B cell (primary cell): ENCODE measurements at regions not wholly inside any gene's neighbourhood (a gene's known extent, or its start where the extent isn't known, plus 50 kb on each side); places are given as distances from the start of the nearest gene placed in this dataset.

Experiments
- ATAC-seq: fragments of 200-7000 bp; cut with Tn5 transposase; one replicate; pipeline ENCODE4 v1.10.0; 2021; ENCODE audit warnings: low read depth, mild to moderate bottlenecking, moderate number of reproducible peaks, moderate library complexity
- CTCF ChIA-PET: fragments of 350-600 bp; sonication (Branson Sonifier 250); formaldehyde crosslinking; loops from one replicate; lab custom pipeline; 2021; ENCODE audit warnings: antibody characterized with exemption, inconsistent platforms; lab: Charles Lee
- POLR2A ChIA-PET: fragments of 350-600 bp; sonication (Branson Sonifier 250); formaldehyde crosslinking; loops from one replicate; lab custom pipeline; 2021; ENCODE audit warnings: antibody characterized with exemption; lab: Charles Lee
- DNase-seq: peaks from one replicate; pipeline ENCODE4 v3.0.0; 2013
- H2AFZ ChIP-seq: 2 replicates; pipeline ENCODE4 v1.6.1; 2012; ENCODE audit warnings: mild to moderate bottlenecking, low read depth, low read length; ENCODE audit not compliant: insufficient read depth, poor library complexity, severe bottlenecking
- H3K27ac ChIP-seq, 2 donors: 1 replicate in 1 of 2; 2 replicates in 1 of 2; pipeline ENCODE4 v1.5.1; 2012 to 2013; ENCODE audit warnings: low read length in 2 of 2, mild to moderate bottlenecking in 2 of 2, moderate library complexity in 1 of 2
- H3K27me3 ChIP-seq, 4 experiments: fragments of 200-600 bp in 1 of 4; sonication (generic) in 1 of 4; replicated peaks in 1 of 4; 1 replicate in 2 of 4; 2 replicates in 2 of 4; pipeline versions ENCODE4 v1.6.1 to v1.7.0; 2013 to 2016; ENCODE audit warnings: low read length in 3 of 4, mild to moderate bottlenecking in 2 of 4, mixed read lengths in 1 of 4, moderate library complexity in 1 of 4; ENCODE audit not compliant: insufficient read depth in 4 of 4, control insufficient read depth in 3 of 4; ENCODE audit errors: control extremely low read depth in 1 of 4
- H3K36me3 ChIP-seq, 2 experiments: replicated peaks in 1 of 2; 1 replicate in 1 of 2; 2 replicates in 1 of 2; pipeline versions ENCODE4 v1.6.1 to v1.7.1; 2013; ENCODE audit warnings: low read length in 1 of 2; ENCODE audit not compliant: insufficient read depth in 2 of 2, control insufficient read depth in 1 of 2; ENCODE audit errors: control extremely low read depth in 1 of 2, extremely low read depth in 1 of 2
- H3K4me1 ChIP-seq, 2 donors: fragments of 200-600 bp in 1 of 2; sonication (generic) in 1 of 2; 1 replicate in 1 of 2; 2 replicates in 1 of 2; pipeline versions ENCODE4 v1.5.1 to v1.6.1; 2013 to 2017; ENCODE audit warnings: low read length in 2 of 2; ENCODE audit not compliant: control insufficient read depth in 2 of 2, insufficient read depth in 2 of 2
- H3K4me2 ChIP-seq: replicated peaks from 2 replicates; pipeline ENCODE3; 2012; ENCODE audit warnings: mild to moderate bottlenecking, low read depth, low read length; ENCODE audit not compliant: poor library complexity, severe bottlenecking
- H3K4me3 ChIP-seq, 5 experiments: fragments of 200-600 bp in 1 of 5; sonication (generic) in 1 of 5; 1 replicate in 3 of 5; 2 replicates in 2 of 5; pipeline versions ENCODE4 v1.5.1 to v1.7.0; 2011 to 2016; ENCODE audit warnings: low read length in 4 of 5, mild to moderate bottlenecking in 4 of 5, low read depth in 2 of 5, control low read depth in 1 of 5, moderate library complexity in 1 of 5; ENCODE audit not compliant: insufficient read depth in 1 of 5; ENCODE audit errors: control extremely low read depth in 1 of 5, extremely low read depth in 1 of 5
- H3K79me2 ChIP-seq: fragments of 200-600 bp; sonication (generic); one replicate; pipeline ENCODE4 v1.6.0; 2016; ENCODE audit warnings: low read length; ENCODE audit not compliant: control insufficient read depth, insufficient read depth
- H3K9ac ChIP-seq: fragments of 200-600 bp; sonication (generic); 2 replicates; pipeline ENCODE4 v1.6.1; 2017; ENCODE audit warnings: mild to moderate bottlenecking, low read length, moderate library complexity
- H3K9me3 ChIP-seq, 3 donors: one replicate each; pipeline versions ENCODE4 v1.6.1 to v1.7.1; 2013; ENCODE audit warnings: low read length in 2 of 3; ENCODE audit not compliant: control insufficient read depth in 2 of 3, insufficient read depth in 1 of 3; ENCODE audit errors: control extremely low read depth in 1 of 3
- H4K20me1 ChIP-seq: 2 replicates; pipeline ENCODE4 v1.6.0; 2012; ENCODE audit warnings: mild to moderate bottlenecking, low read length; ENCODE audit not compliant: insufficient read depth, control insufficient read depth, poor library complexity, severe bottlenecking
- H3K27ac Mint-ChIP-seq: one replicate; pipeline ENCODE4 v1.8.0; 2021; ENCODE audit warnings: mixed read lengths
- H3K27me3 Mint-ChIP-seq: one replicate; pipeline ENCODE4 v1.8.0; 2021; ENCODE audit warnings: mixed read lengths
- H3K4me1 Mint-ChIP-seq: one replicate; pipeline ENCODE4 v1.8.0; 2021; ENCODE audit warnings: mixed read lengths
- H3K4me3 Mint-ChIP-seq: one replicate; pipeline ENCODE4 v1.8.0; 2021; ENCODE audit warnings: mixed read lengths
- H3K9me3 Mint-ChIP-seq: one replicate; pipeline ENCODE4 v1.8.0; 2022; ENCODE audit warnings: mixed read lengths; ENCODE audit not compliant: insufficient read depth
- CTCF ChIP-seq: fragments of 200-600 bp; IDR thresholded peaks from one replicate; pipeline ENCODE4 v1.8.0; 2022; ENCODE audit warnings: antibody characterized with exemption, mild to moderate bottlenecking
- EZH2 ChIP-seq: IDR thresholded peaks from 2 replicates; pipeline ENCODE4 v1.6.1; 2012; ENCODE audit warnings: borderline replicate concordance, low read depth, mild to moderate bottlenecking, moderate library complexity, low read length; ENCODE audit not compliant: insufficient read depth, poor library complexity, severe bottlenecking
- WGBS: methylation state at CpG from one replicate; pipeline ENCODE4 v1.1.5; 2013; ENCODE audit warnings: missing lambda C conversion rate; ENCODE audit not compliant: insufficient coverage; 5-methylcytosine and 5-hydroxymethylcytosine counted together
- intact Hi-C: fragments of 100-400 bp; cut with micrococcal nuclease; formaldehyde crosslinking; loops from one replicate; pipeline ENCODE4 v1.10.0; 2022

- no peaks in the 10 kb centered on the region for H3K36me3 ChIP-seq
- H3K27me3 ChIP-seq, result no peaks in the 10 kb centered on the region
- WGBS, result 81% methylated on average over 2 of the region's 3 CpGs
- TF ChIP-seq CTCF (no peak), EZH2 (no peak)
- H4K20me1 ChIP-seq, result no peaks in the 10 kb centered on the region
- no peak overlapping the region for H3K4me2 ChIP-seq
- no peak overlapping the region for H2AFZ ChIP-seq
- no peaks in the 10 kb centered on the region for H3K9me3 ChIP-seq
- H3K27ac Mint-ChIP-seq, result no peak overlapping the region
- H3K4me3 ChIP-seq, result no peak overlapping the region
- CTCF ChIA-PET, result no interaction called here
- H3K4me1 ChIP-seq, result no peaks in the 10 kb centered on the region
- no peak overlapping the region for H3K9ac ChIP-seq
- intact Hi-C loops, result no loop called here
- no peak for DNase-seq
- H3K79me2 ChIP-seq, result no peaks in the 10 kb centered on the region
- H3K4me3 Mint-ChIP-seq, result no peak overlapping the region
- H3K9me3 Mint-ChIP-seq, result peaks cover 4% of the 10 kb centered on the region
- H3K4me1 Mint-ChIP-seq, result no peaks in the 10 kb centered on the region
- ATAC-seq, result no peak
- POLR2A ChIA-PET, result no interaction called here
- H3K27ac ChIP-seq, result no peak overlapping the region
- no peaks in the 10 kb centered on the region for H3K27me3 Mint-ChIP-seq
Observed at GRCh38 chr5:52132053-52132452, 655.7 kb upstream of the ITGA1 start.

GRCh38 chr5:52134013-52134650 is 653.6 kb upstream of the ITGA1 start:
- H3K4me2 ChIP-seq, result no peak overlapping the region
- Mint-ChIP-seq H3K27me3 (no peaks in the 10 kb centered on the region), H3K9me3 (peaks cover 4% of the 10 kb centered on the region), H3K27ac (no peak overlapping the region), H3K4me3 (no peak overlapping the region), H3K4me1 (no peaks in the 10 kb centered on the region)
- DNase-seq, result no peak
- no peaks in the 10 kb centered on the region for H3K36me3 ChIP-seq
- intact Hi-C loops, result no loop called here
- H3K79me2 ChIP-seq, result no peaks in the 10 kb centered on the region
- H4K20me1 ChIP-seq, result no peaks in the 10 kb centered on the region
- no peak overlapping the region for H3K9ac ChIP-seq
- H3K9me3 ChIP-seq, result no peaks in the 10 kb centered on the region
- H2AFZ ChIP-seq, result no peak overlapping the region
- POLR2A ChIA-PET, result no interaction called here
- WGBS, result no CpG with 5 or more reads among the region's 3 CpGs
- ATAC-seq, result no peak
- CTCF ChIA-PET, result no interaction called here
- H3K27ac ChIP-seq, result no peak overlapping the region
- no peaks in the 10 kb centered on the region for H3K4me1 ChIP-seq
- no peak for TF ChIP-seq CTCF
- TF ChIP-seq EZH2, result no peak
- H3K27me3 ChIP-seq, result no peaks in the 10 kb centered on the region
- H3K4me3 ChIP-seq, result no peak overlapping the region
